ENCODE measurements at regions not wholly inside any gene's neighbourhood (a gene's known extent, or its start where the extent isn't known, plus 50 kb on each side); places are given as distances from the start of the nearest gene placed in this dataset.

- Histone ChIP-seq H3K4me1 (ENCODE audit: control insufficient read depth, insufficient read depth, low read length) (no peaks in the 10 kb centered on the region), H3K36me3 (ENCODE audit: control insufficient read depth, insufficient read depth, low read length) (no peaks in the 10 kb centered on the region), H3K4me3 (ENCODE audit: low read depth in 2 of 2, low read length in 2 of 2) (no peak overlapping the region), H3K27me3 (ENCODE audit: control insufficient read depth, insufficient read depth, low read length) (peaks cover 3% of the 10 kb centered on the region; the same call in 1 of the 2 replicates), H3K27ac (ENCODE audit: low read length) (no peak overlapping the region), H3K9me3 (ENCODE audit: control insufficient read depth, insufficient read depth, low read depth, low read length) (no peaks in the 10 kb centered on the region)
- BruUV-seq (replicated peaks), result no TSS peak
- ChIA-PET CTCF (no interaction called here), POLR2A (interaction anchor here (0.6 kb wide), 1 partner anchor 1113 kb away, joined by 3 read pairs; no protein-coding TSS in a partner anchor)
- ATAC-seq, result no peak
- in situ Hi-C loops (cut with HindIII; ENCODE audit: low pct_unique_long_range_greater_than_20kb, low sequenced_read_pairs) (no loop called here), intact Hi-C loops (cut with micrococcal nuclease; ENCODE audit: unreplicated experiment) (no loop called here)
- no peak for TF ChIP-seq SIN3A (IDR thresholded peaks at IDR 0.05; ENCODE audit: borderline replicate concordance, insufficient read depth, low read depth, low read length)
- TF ChIP-seq REST (IDR thresholded peaks at IDR 0.05; ENCODE audit: insufficient read depth in 1 of 2, low read depth in 2 of 2, low read length in 1 of 2), result no peak
- TF ChIP-seq POLR2AphosphoS5 (IDR thresholded peaks at IDR 0.05; ENCODE audit: low read depth, low read length), result no peak
- TF ChIP-seq TCF7L2 (IDR thresholded peaks at IDR 0.05; ENCODE audit: low read depth, low read length), result no peak
- no peak for TF ChIP-seq CTCF (IDR thresholded peaks at IDR 0.05)
- no peak for DNase-seq (ENCODE audit: low read depth, low spot score)
These were observed 156.1 kb downstream of the PTCSC3 start for GRCh38 chr14:36020120-36021029.

DNA sequence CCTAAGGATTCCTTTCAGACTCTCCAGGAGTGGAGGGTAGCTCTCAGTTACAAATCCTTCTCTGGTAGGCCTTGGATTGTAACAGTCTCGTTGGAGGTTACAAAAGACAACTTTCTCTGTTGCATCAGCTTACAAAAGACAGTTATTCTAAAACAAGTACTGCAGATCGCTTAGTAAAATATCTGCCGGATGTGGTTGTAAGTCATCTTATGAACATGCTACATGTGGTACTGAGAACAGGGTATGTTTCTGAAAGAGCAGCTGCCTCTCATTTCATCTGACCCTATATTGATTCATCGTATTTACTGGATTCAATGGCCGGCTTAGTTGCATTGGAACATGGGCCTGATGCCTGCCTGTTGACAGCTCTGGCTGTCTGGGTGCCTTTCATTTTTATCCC is 157.4 kb downstream of the PTCSC3 start:
- H3K27ac ChIP-seq (ENCODE audit: low read length), result no peak overlapping the region
- ChIA-PET CTCF (no interaction called here), POLR2A (no interaction called here)
- TF ChIP-seq SIN3A (IDR thresholded peaks at IDR 0.05; ENCODE audit: borderline replicate concordance, insufficient read depth, low read depth, low read length), result no peak
- no peak for TF ChIP-seq POLR2AphosphoS5 (IDR thresholded peaks at IDR 0.05; ENCODE audit: low read depth, low read length)
- TF ChIP-seq TCF7L2 (IDR thresholded peaks at IDR 0.05; ENCODE audit: low read depth, low read length), result no peak
- TF ChIP-seq CTCF (IDR thresholded peaks at IDR 0.05), result no peak
- no peak for TF ChIP-seq REST (IDR thresholded peaks at IDR 0.05; ENCODE audit: insufficient read depth in 1 of 2, low read depth in 2 of 2, low read length in 1 of 2)
- intact Hi-C loops (cut with micrococcal nuclease; ENCODE audit: unreplicated experiment) (no loop called here), in situ Hi-C loops (cut with HindIII; ENCODE audit: low pct_unique_long_range_greater_than_20kb, low sequenced_read_pairs) (no loop called here)
- H3K36me3 ChIP-seq (ENCODE audit: control insufficient read depth, insufficient read depth, low read length), result no peaks in the 10 kb centered on the region
- H3K9me3 ChIP-seq (ENCODE audit: control insufficient read depth, insufficient read depth, low read depth, low read length), result no peaks in the 10 kb centered on the region
- no peak overlapping the region for H3K4me3 ChIP-seq (ENCODE audit: low read depth in 2 of 2, low read length in 2 of 2)
- ATAC-seq (no peak), DNase-seq (ENCODE audit: low read depth, low spot score) (no peak)
- peaks cover 3% of the 10 kb centered on the region; the same call in 1 of the 2 replicates for H3K27me3 ChIP-seq (ENCODE audit: control insufficient read depth, insufficient read depth, low read length)
- no TSS peak for BruUV-seq (replicated peaks)
- no peaks in the 10 kb centered on the region for H3K4me1 ChIP-seq (ENCODE audit: control insufficient read depth, insufficient read depth, low read length)

All from Panc1 (cell line).